Esophagus muscularis mucosa (tissue), 3 donors: ENCODE measurements at regions not wholly inside any gene's neighbourhood (a gene's known extent, or its start where the extent isn't known, plus 50 kb on each side); places are given as distances from the start of the nearest gene placed in this dataset.

Source experiments
- CTCF ChIP-seq, 3 experiments: fragments of 200-600 bp in 2 of 3; fragments of 450-650 bp in 1 of 3; sonication (generic) in 2 of 3; IDR thresholded peaks; one replicate each; pipeline ENCODE4 v1.5.1; 2017 to 2019; ENCODE audit warnings: antibody characterized with exemption in 3 of 3, mild to moderate bottlenecking in 2 of 3, moderate library complexity in 1 of 3
- EP300 ChIP-seq: sonication (generic); formaldehyde crosslinking; IDR thresholded peaks from one replicate; pipeline ENCODE4 v1.6.1; 2017; ENCODE audit warnings: antibody characterized with exemption

- TF ChIP-seq EP300, result no peak
- TF ChIP-seq CTCF (IDR thresholded peaks at IDR 0.05), result no peak
Measured at GRCh38 chr6:137651178-137651577, 157.0 kb upstream of the OLIG3 start.
